Smooth muscle cell (in vitro differentiated cells): ENCODE measurements at regions not wholly inside any gene's neighbourhood (a gene's known extent, or its start where the extent isn't known, plus 50 kb on each side); places are given as distances from the start of the nearest gene placed in this dataset.

Experiments
- DNase-seq: peaks from one replicate; lab custom pipeline; 2025; ENCODE audit not compliant: unreplicated experiment; lab: John Stamatoyannopoulos, UW
- H2AFZ ChIP-seq: fragments of 200-600 bp; sonication (generic); 2 replicates; pipeline ENCODE4 v1.6.0; 2016; ENCODE audit warnings: antibody characterized with exemption, low read depth, mild to moderate bottlenecking
- H3F3A ChIP-seq: fragments of 200-600 bp; sonication (generic); 2 replicates; pipeline ENCODE4 v1.6.0; 2017; ENCODE audit warnings: antibody characterized with exemption, low read depth
- H3K27ac ChIP-seq: fragments of 200-600 bp; sonication (generic); 2 replicates; pipeline ENCODE4 v1.5.1; 2016; ENCODE audit warnings: low read depth, mild to moderate bottlenecking
- H3K27me3 ChIP-seq: fragments of 200-600 bp; sonication (generic); 2 replicates; pipeline ENCODE4 v1.6.1; 2016; ENCODE audit warnings: low read depth, mild to moderate bottlenecking
- H3K36me3 ChIP-seq: fragments of 200-600 bp; sonication (generic); 2 replicates; pipeline ENCODE4 v1.5.1; 2016; ENCODE audit warnings: low read depth
- H3K4me1 ChIP-seq: fragments of 200-600 bp; sonication (generic); 2 replicates; pipeline ENCODE4 v1.5.1; 2016; ENCODE audit warnings: low read depth
- H3K4me2 ChIP-seq: fragments of 200-600 bp; sonication (generic); 2 replicates; pipeline ENCODE4 v1.6.0; 2016; ENCODE audit warnings: mild to moderate bottlenecking
- H3K4me3 ChIP-seq: fragments of 200-600 bp; sonication (generic); 2 replicates; pipeline ENCODE4 v1.5.1; 2016; ENCODE audit warnings: mild to moderate bottlenecking
- H3K79me2 ChIP-seq: fragments of 200-600 bp; sonication (generic); 2 replicates; pipeline ENCODE4 v1.6.0; 2016; ENCODE audit warnings: low read depth, mild to moderate bottlenecking
- H3K9ac ChIP-seq: fragments of 200-600 bp; sonication (generic); 2 replicates; pipeline ENCODE4 v1.6.0; 2016; ENCODE audit warnings: low read depth
- H3K9me3 ChIP-seq: fragments of 200-600 bp; sonication (generic); replicated peaks from 2 replicates; pipeline ENCODE4 v1.5.1; 2016; ENCODE audit warnings: low read depth
- H4K20me1 ChIP-seq: fragments of 200-600 bp; sonication (generic); 2 replicates; pipeline ENCODE4 v1.6.0; 2016; ENCODE audit warnings: low read depth
- CTCF ChIP-seq: fragments of 200-600 bp; sonication (generic); IDR thresholded peaks from 2 replicates; pipeline ENCODE4 v1.5.1; 2017; ENCODE audit warnings: borderline replicate concordance, mild to moderate bottlenecking, antibody characterized with exemption; ENCODE audit not compliant: insufficient read depth, poor library complexity, severe bottlenecking
- WGBS: methylation state at CpG from one replicate; pipeline ENCODE4 v1.1.7; 2016; ENCODE audit warnings: low lambda C conversion rate; 5-methylcytosine and 5-hydroxymethylcytosine counted together

- H4K20me1 ChIP-seq, result no peaks in the 10 kb centered on the region
- no peak overlapping the region for H3K4me2 ChIP-seq
- H3K79me2 ChIP-seq, result no peaks in the 10 kb centered on the region
- no peak overlapping the region for H3K27ac ChIP-seq
- 79% methylated on average over 4 of the region's 4 CpGs for WGBS
- no peaks in the 10 kb centered on the region for H3F3A ChIP-seq
- H3K9me3 ChIP-seq, result no peaks in the 10 kb centered on the region
- no peaks in the 10 kb centered on the region for H3K36me3 ChIP-seq
- H3K4me1 ChIP-seq, result peaks cover 10% of the 10 kb centered on the region
- DNase-seq, result no peak
- no peak overlapping the region for H2AFZ ChIP-seq
- H3K4me3 ChIP-seq, result no peak overlapping the region
- no peaks in the 10 kb centered on the region for H3K27me3 ChIP-seq
- H3K9ac ChIP-seq, result no peak overlapping the region
- no peak for TF ChIP-seq CTCF
Measured at GRCh38 chr2:124993809-124994208, 968.7 kb downstream of the CNTNAP5 start.

DNA sequence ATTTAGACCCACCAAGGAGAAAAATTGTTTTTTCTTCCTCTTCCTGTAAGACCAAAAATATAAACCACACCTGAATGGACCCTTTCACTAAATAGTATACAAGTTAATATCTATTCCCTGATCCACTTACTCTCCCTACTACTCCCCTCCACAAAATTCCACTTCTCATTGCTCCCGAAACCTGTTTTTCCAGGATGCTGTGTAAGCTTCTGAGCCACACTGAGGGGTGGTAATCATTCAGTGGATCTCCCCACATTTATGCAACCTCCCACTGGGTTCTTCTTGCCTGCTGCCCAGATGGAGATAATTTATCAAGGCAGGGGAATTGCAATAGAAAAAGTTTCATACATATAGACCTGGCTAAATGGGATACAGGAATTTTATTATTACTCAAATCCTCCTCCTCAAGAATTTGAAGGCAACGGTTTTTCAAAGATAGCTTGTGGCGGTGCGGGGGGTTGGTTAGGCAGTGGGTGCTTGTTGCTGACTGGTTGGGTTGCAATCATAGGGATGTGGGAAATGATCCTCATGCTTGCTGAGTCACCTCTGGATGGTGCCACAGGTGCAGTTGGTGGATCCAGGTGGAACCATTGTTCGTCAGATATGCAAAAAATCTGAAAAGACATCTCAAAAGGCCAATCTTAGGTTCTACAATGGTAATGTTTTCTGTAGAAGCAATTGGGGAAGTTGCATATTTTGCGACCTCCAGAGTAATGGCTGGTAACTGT, 970.3 kb downstream of the CNTNAP5 start:
- no peak overlapping the region for H3K4me3 ChIP-seq

GRCh38 chr2:124996406-124996805, 971.3 kb downstream of the CNTNAP5 start:
- Histone ChIP-seq H4K20me1 (no peaks in the 10 kb centered on the region), H2AFZ (no peak overlapping the region), H3K27me3 (no peaks in the 10 kb centered on the region), H3K9me3 (no peaks in the 10 kb centered on the region), H3K4me3 (no peak overlapping the region), H3K4me2 (no peak overlapping the region), H3K79me2 (no peaks in the 10 kb centered on the region), H3K9ac (no peak overlapping the region), H3K27ac (no peak overlapping the region), H3F3A (no peaks in the 10 kb centered on the region), H3K36me3 (no peaks in the 10 kb centered on the region), H3K4me1 (peaks cover 10% of the 10 kb centered on the region)
- DNase-seq, result no peak
- no peak for TF ChIP-seq CTCF

More for the DNA sequence above, 970.3 kb downstream of the CNTNAP5 start:
- no peaks in the 10 kb centered on the region for H3K36me3 ChIP-seq
- H3K4me2 ChIP-seq, result no peak overlapping the region
- no peak overlapping the region for H3K9ac ChIP-seq
- no peaks in the 10 kb centered on the region for H3K27me3 ChIP-seq
- WGBS, result 88% methylated on average over 6 of the region's 6 CpGs
- peaks cover 10% of the 10 kb centered on the region for H3K4me1 ChIP-seq
- H3F3A ChIP-seq, result no peaks in the 10 kb centered on the region
- TF ChIP-seq CTCF, result no peak
- H3K27ac ChIP-seq, result no peak overlapping the region
- H3K79me2 ChIP-seq, result no peaks in the 10 kb centered on the region
- H2AFZ ChIP-seq, result no peak overlapping the region
- no peak for DNase-seq
- H3K9me3 ChIP-seq, result no peaks in the 10 kb centered on the region
- H4K20me1 ChIP-seq, result no peaks in the 10 kb centered on the region

DNA sequence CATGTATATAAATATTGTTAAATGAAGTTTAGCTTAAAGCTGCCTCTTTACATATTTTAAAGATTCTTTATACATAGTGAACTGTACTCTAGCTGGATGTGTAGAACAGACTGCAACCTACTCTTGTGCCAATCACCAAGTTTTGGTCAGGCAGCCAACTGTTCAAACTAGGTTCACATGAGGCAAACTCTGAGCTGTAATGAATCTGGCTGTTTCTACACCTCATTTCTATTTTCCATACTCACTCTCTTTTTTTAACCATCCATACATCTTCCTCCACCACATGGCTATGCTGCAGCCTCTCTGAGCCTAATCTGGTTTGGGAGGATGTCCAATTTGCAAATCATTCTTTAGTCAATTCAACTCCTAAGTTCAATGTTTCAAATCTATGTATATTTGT, 974.8 kb downstream of the CNTNAP5 start:
- Histone ChIP-seq H3K9ac (no peak overlapping the region), H3K4me1 (peaks cover 10% of the 10 kb centered on the region), H3K27ac (no peak overlapping the region), H3K9me3 (no peaks in the 10 kb centered on the region), H3K27me3 (no peaks in the 10 kb centered on the region), H3K36me3 (no peaks in the 10 kb centered on the region), H3K79me2 (no peaks in the 10 kb centered on the region), H4K20me1 (no peaks in the 10 kb centered on the region), H3F3A (no peaks in the 10 kb centered on the region), H3K4me2 (no peak overlapping the region), H3K4me3 (no peak overlapping the region), H2AFZ (no peak overlapping the region)
- TF ChIP-seq CTCF, result no peak
- no peak for DNase-seq
